ENCODE measurements at regions not wholly inside any gene's neighbourhood (a gene's known extent, or its start where the extent isn't known, plus 50 kb on each side); places are given as distances from the start of the nearest gene placed in this dataset.

DNA sequence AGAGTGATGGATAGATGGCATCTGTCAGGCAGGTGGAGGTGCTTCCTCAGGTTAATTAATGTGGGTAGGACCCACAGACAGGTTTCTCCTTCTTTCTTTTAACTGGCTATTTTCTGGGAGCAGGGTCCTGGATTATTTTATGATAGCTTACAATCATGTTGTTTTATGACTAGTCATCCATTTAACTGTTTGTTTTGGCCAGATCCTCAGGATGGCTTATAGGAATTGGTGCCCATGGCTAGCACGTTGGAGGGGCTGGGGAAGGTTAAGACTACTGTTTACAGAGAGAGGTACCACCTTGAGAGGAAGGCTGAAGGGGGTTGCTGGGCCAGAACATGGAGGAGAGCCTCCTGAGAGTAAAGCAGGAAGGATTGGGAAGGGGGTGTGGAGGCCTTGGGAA is 78.0 kb upstream of the MGAT5 start:
- Histone ChIP-seq H3K36me3 (no peaks in the 10 kb centered on the region), H3K4me3 (no peak overlapping the region), H3K27ac (peak overlapping the region in 3 of 4 donors; percentile 4 to 9 (median 5)), H3K4me1 (peaks cover 13 to 62% (median 25%) of the 10 kb centered on the region in 4 donors), H3K9me3 (no peaks in the 10 kb centered on the region), H3K27me3 (no peaks in the 10 kb centered on the region)
- in situ Hi-C loops (cut with MboI; ENCODE audit: low pct_ligation_motif_present in 1 of 4, low pct_unique_long_range_greater_than_20kb in 1 of 4, low sequenced_read_pairs in 3 of 4), result no loop called here
- 52% methylated on average over 1 of the region's 1 CpG; no CpG with 5 or more reads in 1 of the 2 donors for WGBS, 2 donors (ENCODE audit: low coverage in 1 of 2)
- no peak for DNase-seq
- intact Hi-C loops (cut with DNase I; ENCODE audit: low total_unique reads), result no loop called here
- no peak for TF ChIP-seq POLR2AphosphoS5 (IDR thresholded peaks at IDR 0.05)
- TF ChIP-seq, protein P1, sequence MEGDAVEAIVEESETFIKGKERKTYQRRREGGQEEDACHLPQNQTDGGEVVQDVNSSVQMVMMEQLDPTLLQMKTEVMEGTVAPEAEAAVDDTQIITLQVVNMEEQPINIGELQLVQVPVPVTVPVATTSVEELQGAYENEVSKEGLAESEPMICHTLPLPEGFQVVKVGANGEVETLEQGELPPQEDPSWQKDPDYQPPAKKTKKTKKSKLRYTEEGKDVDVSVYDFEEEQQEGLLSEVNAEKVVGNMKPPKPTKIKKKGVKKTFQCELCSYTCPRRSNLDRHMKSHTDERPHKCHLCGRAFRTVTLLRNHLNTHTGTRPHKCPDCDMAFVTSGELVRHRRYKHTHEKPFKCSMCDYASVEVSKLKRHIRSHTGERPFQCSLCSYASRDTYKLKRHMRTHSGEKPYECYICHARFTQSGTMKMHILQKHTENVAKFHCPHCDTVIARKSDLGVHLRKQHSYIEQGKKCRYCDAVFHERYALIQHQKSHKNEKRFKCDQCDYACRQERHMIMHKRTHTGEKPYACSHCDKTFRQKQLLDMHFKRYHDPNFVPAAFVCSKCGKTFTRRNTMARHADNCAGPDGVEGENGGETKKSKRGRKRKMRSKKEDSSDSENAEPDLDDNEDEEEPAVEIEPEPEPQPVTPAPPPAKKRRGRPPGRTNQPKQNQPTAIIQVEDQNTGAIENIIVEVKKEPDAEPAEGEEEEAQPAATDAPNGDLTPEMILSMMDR (IDR thresholded peaks at IDR 0.05), result no peak
- TF ChIP-seq POLR2A (IDR thresholded peaks at IDR 0.05), result no peak
- TF ChIP-seq EP300 (IDR thresholded peaks at IDR 0.05; ENCODE audit: low read depth), result no peak

DNA sequence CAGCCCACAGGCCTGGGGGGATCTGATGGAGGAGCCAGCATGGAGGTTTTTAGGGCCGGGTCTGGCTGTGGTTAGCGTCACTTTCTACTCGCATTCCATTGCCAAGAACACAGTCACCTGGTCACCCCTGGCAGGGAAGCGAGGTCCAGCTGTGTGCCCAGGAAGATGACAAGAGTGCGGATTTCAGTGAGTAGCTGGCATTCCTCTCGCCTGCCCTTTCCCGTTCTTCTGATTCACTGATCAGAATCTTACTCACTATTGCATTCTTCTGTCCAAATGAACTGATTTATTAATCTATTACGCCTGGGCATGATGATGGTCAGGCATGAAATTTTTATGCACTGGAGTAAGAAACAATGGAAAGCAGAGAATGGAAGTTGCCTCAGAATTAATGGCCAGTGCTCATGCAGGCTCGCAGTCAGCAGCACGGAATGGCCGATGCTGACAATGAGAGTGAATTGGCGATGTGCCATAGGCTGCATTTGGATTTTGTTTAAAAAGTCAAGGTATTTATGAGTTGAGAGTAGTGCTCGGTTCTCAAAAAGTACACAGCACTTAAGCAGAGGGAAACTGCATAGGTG is 76.4 kb upstream of the MGAT5 start:
- 82 to 83% methylated on average over 2 to 13 of the region's 13 CpGs for WGBS, 2 donors (ENCODE audit: low coverage in 1 of 2)
- Histone ChIP-seq H3K36me3 (no peaks in the 10 kb centered on the region), H3K27me3 (no peaks in the 10 kb centered on the region), H3K9me3 (no peaks in the 10 kb centered on the region), H3K4me3 (no peak overlapping the region), H3K4me1 (peaks cover 13 to 59% (median 25%) of the 10 kb centered on the region in 4 donors), H3K27ac (no peak overlapping the region)
- in situ Hi-C loops (cut with MboI; ENCODE audit: low pct_ligation_motif_present in 1 of 4, low pct_unique_long_range_greater_than_20kb in 1 of 4, low sequenced_read_pairs in 3 of 4) (no loop called here), intact Hi-C loops (cut with DNase I; ENCODE audit: low total_unique reads) (no loop called here)
- no peak for DNase-seq
- TF ChIP-seq, protein P1 (IDR thresholded peaks at IDR 0.05), result no peak
- TF ChIP-seq EP300 (IDR thresholded peaks at IDR 0.05; ENCODE audit: low read depth), result no peak
- no peak for TF ChIP-seq POLR2A (IDR thresholded peaks at IDR 0.05)
- no peak for TF ChIP-seq POLR2AphosphoS5 (IDR thresholded peaks at IDR 0.05)

DNA sequence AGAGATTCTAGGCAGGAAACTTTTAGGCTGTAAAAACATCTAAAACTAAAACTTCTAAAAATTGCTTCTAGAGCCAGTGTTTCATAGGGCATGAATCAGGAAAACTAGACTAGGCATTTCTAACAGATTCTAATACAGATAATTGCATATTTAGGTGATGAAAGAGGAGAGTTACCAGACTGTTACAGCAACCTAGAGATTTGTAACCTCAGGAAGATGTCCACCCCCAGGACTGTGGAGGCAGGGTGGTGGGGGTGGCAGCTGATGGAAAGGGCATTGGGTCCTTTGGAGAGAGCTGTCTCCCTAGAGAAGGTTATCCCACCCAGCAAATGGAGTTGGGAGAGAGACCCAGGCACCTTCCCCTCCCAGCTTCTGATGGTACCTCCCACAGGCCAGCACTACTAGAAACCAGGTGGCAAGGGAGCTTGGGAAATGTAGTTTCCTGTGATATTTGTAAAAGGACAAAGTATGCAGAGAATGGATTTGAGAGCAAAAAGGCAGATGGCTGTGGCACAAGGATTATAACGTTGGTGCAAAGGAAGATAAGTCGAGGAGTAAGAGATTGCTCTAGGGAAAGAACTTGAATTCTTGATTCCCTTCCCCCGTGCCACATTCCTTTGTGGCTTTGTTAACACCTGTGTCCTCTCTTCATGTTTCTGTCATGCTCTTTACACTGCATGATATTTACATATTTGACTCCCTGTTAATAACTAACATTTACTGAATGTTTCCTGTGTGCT is 75.6 kb upstream of the MGAT5 start:
- no peak for DNase-seq
- TF ChIP-seq, protein P1 (IDR thresholded peaks at IDR 0.05), result no peak
- TF ChIP-seq EP300 (IDR thresholded peaks at IDR 0.05; ENCODE audit: low read depth), result no peak
- TF ChIP-seq POLR2AphosphoS5 (IDR thresholded peaks at IDR 0.05), result no peak
- no peak for TF ChIP-seq POLR2A (IDR thresholded peaks at IDR 0.05)
- Histone ChIP-seq H3K4me3 (no peak overlapping the region), H3K36me3 (no peaks in the 10 kb centered on the region), H3K27ac (no peak overlapping the region), H3K27me3 (no peaks in the 10 kb centered on the region), H3K9me3 (no peaks in the 10 kb centered on the region), H3K4me1 (peaks cover 10 to 54% (median 20%) of the 10 kb centered on the region in 4 donors)
- intact Hi-C loops (cut with DNase I; ENCODE audit: low total_unique reads), result no loop called here
- in situ Hi-C loops (cut with MboI; ENCODE audit: low pct_ligation_motif_present in 1 of 4, low pct_unique_long_range_greater_than_20kb in 1 of 4, low sequenced_read_pairs in 3 of 4), result no loop called here
- WGBS, 2 donors (ENCODE audit: low coverage in 1 of 2), result 90 to 100% methylated on average over 3 of the region's 3 CpGs

DNA sequence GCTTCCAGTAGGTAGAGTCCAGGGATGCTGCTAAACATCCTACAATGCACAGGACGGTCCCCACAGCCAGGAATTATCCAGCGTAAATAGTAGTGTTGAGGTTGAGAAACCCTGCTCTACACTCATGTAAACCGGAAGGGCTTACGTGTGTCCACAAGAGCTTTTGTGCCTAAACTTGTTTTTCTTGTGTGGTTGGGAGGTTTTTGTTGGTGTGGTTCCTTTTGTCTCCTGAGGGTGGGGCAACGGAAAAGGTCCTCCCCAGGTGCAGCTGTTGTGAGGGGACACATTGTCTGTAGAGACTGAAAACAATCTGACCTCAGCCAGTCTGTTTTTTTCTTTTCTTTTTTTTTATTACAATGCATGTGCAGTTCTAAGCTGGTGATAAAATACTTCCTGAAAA is 72.7 kb upstream of the MGAT5 start:
- DNase-seq, result peak; percentile 44
- no peaks in the 10 kb centered on the region for H3K27me3 ChIP-seq
- in situ Hi-C loops (cut with MboI; ENCODE audit: low pct_ligation_motif_present in 1 of 4, low pct_unique_long_range_greater_than_20kb in 1 of 4, low sequenced_read_pairs in 3 of 4), result no loop called here
- H3K27ac ChIP-seq, result peak overlapping the region in 2 of 4 donors; percentile 35 to 37
- 57% methylated on average over 5 of the region's 5 CpGs; no CpG with 5 or more reads in 1 of the 2 donors for WGBS, 2 donors (ENCODE audit: low coverage in 1 of 2)
- H3K4me3 ChIP-seq, result no peak overlapping the region
- intact Hi-C loops (cut with DNase I; ENCODE audit: low total_unique reads), result no loop called here
- H3K9me3 ChIP-seq, result no peaks in the 10 kb centered on the region
- no peak for TF ChIP-seq POLR2A (IDR thresholded peaks at IDR 0.05)
- no peak for TF ChIP-seq POLR2AphosphoS5 (IDR thresholded peaks at IDR 0.05)
- TF ChIP-seq, protein P1 (IDR thresholded peaks at IDR 0.05), result no peak
- TF ChIP-seq EP300 (IDR thresholded peaks at IDR 0.05; ENCODE audit: low read depth), result no peak
- no peaks in the 10 kb centered on the region for H3K36me3 ChIP-seq
- H3K4me1 ChIP-seq, result peaks cover 0 to 25% (median 5%) of the 10 kb centered on the region in 4 donors
